HG03565 (cell line): ENCODE measurements at regions not wholly inside any gene's neighbourhood (a gene's known extent, or its start where the extent isn't known, plus 50 kb on each side); places are given as distances from the start of the nearest gene placed in this dataset.
"Not testable (repeated sequence)": the region's sequence is repeated elsewhere in the genome, so short reads cannot be mapped to it uniquely, and the experiment has no call there.

ENCODE experiments used
- ATAC-seq: cut with Tn5 transposase; IDR thresholded peaks from one replicate; pipeline ENCODE4 v1.9.1; 2021; ENCODE audit warnings: mild to moderate bottlenecking, moderate library complexity; ENCODE audit not compliant: unreplicated experiment

DNA sequence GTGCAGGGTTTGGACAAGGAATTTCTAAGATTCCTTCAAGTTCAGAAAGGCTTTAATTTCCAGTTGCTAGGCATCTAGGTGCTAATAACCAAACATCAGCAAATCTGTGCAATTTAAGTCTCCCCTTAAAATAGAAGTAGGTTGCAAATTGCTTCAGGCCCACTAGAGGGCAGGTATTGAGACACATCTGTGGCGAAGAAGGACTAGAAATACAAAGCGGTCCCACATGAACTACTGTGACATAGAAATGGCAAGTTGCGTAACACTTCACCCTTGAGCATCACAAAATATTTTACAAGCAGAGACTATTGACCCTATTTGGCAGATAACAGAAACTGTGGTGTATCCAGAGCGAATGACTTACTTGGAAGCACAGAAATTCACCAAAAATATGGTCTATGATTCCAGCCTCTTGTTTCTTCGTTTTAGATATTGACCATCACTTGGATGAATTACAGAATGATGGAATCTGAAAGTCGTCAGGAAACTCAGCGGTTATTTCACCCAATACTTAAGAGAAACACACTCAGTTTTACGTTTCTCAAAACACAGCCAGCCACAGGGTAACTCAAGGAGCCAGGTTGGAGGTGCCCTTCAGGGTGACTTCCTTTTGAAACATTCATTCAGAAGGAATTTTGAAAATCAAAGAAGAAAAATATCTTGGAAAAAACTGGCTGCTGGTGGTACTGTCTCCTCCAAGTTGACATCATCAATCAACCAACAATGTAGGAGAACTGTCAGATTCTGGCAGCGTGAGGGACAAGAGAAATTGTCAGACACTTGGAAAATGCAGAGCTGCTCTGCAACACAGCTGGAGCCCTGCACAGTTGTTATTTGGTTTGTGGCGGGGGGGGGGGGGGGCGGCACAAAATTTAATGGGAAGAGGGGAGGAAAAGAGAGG, 256.3 kb upstream of the MINDY3 start:
- ATAC-seq, result no peak

DNA sequence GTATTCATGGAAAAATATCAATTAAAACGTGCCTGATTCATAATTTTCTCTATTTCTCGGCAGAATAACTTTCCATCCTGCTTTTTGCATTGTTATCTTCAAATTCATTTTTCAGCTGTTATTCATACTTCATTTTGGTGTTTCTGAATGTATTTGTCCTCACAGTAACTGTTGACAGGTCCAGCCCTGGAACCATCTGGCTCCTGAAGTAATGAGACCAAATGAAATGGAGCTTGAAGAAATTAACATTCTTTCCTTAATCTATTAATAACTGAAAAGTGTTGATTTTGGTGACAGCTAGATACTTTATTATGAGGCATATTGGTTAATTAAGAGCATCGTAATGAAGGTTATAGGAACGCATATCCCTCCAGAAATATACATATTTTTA, 257.0 kb upstream of the MINDY3 start:
- ATAC-seq, result no peak

DNA sequence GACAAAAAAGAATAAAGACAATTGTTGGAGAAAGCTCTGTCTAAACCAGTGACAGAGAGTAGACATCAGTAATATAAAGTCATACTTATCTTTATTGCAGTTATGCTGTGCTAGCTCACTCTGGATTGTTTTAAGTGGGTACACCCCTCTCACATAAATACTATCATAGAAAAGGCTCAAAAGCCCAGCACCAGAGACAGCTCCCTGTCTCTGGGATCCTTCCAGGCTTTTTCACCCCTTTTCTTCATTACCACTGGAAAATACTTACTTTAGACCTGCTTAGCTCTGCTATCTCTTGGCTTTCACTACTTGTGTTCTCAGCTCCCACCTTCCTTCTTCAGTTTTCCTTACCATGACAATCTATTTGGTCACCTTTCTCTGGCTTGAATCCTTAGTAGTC, 259.1 kb upstream of the MINDY3 start:
- no peak for ATAC-seq

DNA sequence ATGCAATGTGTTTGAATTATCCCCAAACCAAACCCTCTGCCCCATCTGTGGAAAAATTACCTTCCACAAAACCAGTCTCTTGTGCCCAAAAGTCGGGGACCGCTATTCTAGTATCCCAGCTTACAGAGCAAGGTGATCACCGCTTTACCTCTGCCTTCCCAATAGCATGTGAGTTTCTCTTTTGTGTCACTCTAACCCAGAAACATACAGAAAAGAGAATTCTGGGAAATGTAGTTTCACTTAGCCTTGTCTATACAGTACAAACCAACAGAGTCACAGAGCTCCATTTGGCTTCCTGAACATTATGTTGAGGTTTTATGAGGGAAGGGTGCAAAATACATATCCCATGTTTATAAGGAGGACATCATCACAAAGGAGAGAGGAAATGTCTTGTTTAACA, 260.3 kb upstream of the MINDY3 start:
- ATAC-seq, result no peak

DNA sequence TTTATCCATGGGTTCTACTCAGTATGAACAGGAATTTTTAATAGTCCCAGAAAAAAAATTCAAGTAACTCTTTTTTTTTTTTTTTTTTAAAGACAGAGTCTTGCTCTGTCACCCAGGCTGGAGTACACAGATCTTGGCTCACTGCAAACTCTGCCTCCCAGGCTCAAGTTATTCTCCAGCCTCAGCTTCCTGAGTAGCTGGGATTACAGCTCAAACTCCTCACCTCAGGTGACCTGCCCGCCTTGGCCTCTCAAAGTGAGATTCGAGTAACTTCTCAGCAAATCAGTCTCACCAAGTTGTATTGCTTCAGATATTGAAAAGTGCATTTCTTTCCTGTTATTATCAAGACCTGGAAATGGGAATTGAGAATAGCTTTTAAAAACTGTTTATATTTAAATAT, 281.2 kb upstream of the MINDY3 start:
- no peak for ATAC-seq

DNA sequence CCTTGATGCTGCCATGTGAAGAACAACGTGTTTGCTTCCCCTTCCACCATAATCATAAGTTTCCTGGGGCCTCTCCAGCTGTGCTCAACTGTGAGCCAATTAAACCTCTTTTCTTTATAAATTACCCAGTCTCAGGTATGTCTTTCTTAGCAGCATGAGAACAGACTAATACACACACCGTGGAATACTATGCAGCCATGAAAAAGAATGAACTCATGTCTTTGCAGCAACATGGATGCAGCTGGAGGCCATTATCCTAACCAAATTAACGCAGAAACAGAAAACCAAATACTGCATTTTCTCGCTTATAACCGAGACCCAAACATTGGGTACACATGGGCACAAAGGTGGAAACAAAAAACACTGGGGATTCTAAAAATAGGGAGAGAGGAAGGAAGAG, 286.7 kb upstream of the MINDY3 start:
- no peak for ATAC-seq

DNA sequence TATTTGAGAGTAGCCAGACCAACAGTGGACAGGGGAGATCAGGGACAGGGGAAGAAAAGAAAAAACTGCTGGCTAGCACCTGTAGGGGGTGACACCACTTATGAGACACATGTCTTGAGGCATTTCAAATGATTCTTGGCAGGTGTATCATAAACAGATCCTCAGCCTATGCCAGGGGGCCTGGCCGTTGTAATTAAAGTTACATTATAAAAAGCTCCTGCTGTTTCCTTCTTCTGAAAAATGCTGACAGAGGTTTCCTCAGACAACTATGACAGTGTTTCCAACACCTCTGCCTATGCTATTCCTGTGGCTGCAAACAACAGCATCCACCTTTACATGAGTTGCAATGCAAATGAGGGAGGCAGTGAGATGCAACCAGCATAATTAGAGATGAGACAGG, 281.0 kb upstream of the PTER start:
- no peak for ATAC-seq

DNA sequence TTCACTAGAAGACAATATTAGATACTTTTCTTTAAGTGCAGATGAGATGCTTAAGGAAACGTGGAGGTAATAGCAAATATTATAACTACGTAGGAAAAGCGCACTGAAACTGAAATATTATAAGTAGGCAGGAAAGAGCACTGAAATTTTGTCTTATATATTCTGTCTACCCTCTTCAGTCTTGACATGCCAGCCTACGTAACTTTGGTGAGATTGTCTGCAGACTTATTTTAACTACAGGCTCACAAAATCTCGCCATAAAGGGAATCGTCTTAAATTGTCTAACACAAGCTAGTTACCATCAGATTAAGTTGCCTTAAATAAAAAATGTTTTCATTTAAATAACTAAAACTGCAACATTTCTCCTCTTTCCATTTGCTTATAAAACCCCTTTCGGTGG, 280.1 kb upstream of the PTER start:
- no peak for ATAC-seq

DNA sequence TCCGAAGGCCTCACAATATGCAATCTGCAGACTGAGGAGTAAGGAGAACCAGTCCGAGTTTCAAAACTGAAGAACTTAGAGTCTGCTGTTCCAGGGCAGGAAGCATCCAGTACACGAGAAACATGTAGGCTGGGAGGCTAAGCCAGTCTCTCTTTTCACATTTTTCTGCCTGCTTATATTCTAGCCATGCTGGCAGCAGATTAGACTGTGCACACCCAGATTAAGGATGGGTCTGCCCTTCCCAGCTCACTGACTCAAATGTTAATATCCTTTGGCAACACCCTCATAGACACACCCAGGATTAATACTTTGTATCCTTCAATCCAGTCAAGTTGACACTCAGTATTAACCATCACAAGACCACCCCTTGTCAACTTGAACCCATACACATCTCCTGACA, 271.7 kb upstream of the PTER start:
- ATAC-seq, result not testable (repeated sequence)

DNA sequence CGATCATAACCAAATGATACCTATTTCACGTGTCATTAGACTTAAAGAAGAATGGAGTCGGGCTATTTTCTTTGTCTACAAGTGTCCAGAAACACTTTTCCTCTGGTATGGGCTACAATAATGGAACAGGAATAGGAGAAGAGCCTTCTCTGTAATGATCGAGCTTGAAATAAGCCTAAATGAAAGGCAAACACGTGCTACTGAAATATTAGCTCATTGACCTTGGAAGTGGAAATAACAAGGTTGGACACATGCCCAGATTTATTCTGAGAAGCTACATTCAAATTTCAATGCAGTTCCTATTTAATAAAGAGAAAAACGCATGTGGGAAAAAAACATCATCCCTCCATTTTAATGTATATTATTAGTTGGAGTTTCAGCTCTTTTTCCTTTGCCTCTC, 254.7 kb upstream of the PTER start:
- no peak for ATAC-seq

DNA sequence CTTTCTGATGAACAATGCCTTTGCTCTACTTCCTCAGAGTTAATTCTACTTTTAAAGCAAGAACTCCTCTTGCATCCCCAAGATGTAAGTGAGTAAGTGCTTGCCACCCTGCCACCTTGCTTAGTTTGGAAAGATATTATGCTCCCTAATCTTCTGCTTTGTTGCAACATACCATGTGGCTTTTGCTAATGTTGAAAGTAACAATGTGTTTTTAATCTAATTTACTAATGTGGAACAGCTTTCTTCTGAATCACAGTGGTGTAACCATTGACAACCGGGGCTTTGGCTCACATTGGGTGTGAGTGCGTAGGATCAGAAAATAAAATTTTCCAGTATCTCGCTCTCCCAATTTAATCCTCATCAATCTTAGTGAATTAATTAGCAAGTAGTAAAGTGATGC, 254.1 kb upstream of the PTER start:
- no peak for ATAC-seq

DNA sequence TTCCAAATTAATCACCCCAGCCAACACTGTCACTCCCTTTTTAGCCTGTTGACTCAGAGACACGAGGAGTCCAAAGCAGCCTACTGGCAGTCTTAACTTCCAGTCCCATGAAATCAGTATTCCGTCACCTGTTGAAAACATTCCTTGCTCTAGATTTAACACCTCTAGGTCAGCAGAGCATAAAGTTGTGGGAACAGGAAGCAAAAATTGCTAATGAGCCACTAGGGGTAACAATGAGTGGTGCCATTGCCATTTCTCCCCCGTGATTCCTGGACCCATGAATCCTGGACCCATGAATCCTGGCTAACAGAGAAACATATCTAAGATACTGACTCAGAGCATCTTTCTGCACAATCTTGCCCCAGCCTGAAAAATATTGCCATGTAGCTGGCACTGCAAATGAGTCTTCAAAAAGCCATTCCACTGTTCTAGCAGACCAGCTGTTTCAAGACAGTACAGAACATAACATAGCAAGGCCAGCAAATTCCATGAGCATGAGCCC, 252.7 kb upstream of the PTER start:
- ATAC-seq, result no peak

DNA sequence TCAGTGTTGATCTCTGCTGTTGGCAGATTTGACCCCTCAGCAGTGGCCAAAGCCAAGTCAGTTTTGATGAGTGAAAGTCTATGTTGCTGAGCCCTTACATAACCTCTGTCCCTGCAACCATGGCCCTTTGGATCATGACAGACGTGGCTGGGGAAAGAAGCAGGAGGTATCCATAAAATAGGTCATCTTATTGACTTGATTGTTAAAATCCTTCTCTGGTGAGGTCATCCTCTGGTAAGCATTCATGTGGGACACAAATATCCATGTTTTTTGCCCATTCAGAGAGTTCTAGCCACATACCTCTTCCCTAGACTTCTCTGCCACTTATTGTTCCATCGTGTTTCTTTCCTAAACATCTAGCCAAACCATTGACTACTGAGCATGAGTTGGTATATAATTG, 251.9 kb upstream of the PTER start:
- no peak for ATAC-seq

DNA sequence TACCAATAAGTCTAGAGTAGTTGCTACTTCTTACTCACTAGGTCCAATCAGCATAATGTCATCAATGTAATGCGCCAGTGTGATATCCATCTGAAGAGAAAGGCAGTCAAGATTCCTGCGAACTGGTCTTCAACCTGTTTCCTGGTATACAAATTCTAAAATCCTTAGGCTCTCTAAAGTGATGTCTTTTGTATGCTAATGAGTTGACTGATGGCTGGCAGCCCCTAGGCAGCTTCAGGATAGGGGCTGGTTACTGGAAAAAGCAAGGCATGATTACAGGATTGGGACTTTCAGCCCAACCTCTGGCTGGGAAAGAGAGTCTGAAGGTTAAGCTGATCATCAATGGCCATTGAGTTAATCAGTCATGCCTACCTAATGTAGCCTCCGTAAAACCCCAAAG, 250.2 kb upstream of the PTER start:
- no peak for ATAC-seq

DNA sequence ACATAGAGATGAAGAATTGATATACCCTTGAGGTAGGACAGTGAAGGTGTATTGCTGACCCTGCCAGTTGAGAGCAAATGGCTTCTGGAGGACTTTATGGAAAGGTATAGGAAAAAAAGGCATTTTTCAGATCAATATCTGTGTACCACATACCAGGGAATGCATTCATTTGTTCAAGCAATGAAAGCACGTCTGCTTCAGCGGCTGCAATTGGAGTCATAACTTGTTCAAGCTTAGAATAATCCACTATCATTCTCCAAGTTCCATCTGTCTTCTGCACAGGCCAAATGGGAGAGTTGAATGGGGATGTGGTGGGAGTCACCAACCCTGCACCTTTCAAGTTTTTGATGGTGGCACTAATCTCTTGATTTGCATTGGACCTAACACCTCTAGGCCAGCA, 249.6 kb upstream of the PTER start:
- ATAC-seq, result no peak

DNA sequence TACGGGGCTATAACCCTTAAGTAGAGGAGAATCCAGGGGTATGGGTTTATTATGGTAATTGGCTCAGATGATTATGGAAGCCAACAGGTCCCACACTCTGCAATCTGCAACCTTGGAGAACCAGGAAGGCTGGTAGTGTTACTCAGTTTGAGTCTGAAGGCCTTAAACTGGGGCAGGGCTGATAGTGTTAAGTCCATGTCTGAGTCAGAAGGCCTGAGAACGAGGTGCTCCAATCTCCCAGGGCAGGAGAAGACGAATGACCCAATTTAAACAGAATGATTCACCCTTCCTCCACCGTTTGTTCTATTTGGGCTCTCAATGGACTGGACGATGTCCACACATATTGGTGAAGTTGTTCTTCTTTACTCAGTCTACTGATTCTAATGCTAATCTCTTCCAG, 244.5 kb upstream of the PTER start:
- ATAC-seq, result no peak

DNA sequence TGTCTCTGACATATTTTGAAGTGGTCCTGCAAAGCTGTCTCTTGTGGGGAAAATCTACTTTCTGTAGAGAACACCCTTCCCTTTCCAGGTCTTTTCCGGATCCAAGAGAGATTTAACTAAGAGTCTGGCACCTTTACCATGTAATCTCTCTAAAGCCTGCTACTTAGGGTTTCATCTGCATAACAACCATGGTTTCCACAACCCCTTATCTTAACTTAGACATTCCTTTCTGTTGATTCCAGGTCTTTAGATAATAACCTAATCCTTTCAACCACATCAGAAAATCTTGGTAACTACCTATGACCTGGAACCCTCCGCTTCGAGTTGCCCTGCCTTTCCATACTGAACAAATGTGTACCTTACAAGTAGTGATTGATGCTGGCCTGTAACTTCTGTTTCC, 243.6 kb upstream of the PTER start:
- ATAC-seq, result no peak

DNA sequence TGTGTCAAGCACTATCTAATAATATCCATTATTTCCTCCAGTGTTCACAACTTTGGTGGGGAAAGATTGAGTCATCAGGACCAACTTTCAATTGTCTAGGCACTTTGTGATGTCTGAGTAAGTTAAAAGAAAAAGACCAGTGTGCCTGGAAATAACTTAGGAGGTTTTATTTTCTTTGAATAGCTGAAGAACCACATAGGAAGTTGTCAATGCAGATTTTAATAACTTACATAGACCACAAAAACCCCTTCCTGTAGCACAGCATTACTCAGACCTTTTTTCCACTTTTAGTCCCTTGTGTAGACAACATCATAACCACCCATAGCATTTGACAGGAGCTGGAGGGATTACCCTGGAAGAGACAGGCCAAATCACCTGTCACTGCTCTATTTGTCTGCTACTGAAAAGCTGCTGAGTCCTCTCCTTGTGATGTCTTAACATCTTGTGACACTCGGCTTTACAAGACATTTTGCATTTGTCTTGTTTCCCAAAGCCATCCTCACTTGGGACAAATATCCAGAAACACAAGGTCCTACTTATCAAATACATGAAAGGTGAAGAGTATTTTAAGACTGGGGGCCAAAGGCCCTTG, 241.5 kb upstream of the PTER start:
- peak; percentile 98 for ATAC-seq

DNA sequence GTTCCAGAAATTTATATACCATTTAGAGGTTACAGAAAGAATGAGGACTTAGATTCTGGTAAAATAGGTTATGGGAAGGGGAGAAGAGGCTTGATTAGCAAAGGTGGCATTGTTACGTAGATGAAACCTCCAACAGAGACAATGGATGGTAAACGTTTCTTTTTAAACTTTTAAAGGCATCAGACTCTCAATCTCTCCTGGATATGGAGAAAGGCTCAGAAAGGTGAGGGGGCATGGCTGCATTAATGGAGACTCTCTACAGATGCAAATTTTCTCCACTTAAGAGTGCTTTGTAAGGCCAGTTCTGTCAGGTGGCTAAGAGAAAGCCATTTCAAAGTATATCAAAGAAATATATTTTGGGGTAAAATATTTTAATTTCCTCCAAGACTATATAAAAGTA, 240.9 kb upstream of the PTER start:
- no peak for ATAC-seq

DNA sequence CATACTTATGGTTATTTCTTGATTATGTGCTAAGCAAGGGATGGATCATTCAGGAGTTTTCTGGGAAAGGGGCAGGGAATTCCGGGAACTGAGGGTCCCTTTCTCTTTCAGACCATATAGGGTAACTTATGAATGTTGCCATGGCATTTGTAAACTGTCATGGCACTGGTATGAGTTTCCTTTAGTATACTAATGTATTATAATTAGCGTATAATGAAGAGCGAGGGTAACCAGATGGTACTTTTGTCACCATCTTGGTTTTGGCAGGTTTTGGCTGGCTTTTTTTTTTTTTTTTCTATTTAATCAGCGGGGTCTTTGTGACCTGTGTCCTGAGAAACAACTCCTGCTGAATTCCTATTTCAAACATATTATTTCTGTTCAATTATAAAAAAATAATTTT, 237.6 kb upstream of the PTER start:
- no peak for ATAC-seq

DNA sequence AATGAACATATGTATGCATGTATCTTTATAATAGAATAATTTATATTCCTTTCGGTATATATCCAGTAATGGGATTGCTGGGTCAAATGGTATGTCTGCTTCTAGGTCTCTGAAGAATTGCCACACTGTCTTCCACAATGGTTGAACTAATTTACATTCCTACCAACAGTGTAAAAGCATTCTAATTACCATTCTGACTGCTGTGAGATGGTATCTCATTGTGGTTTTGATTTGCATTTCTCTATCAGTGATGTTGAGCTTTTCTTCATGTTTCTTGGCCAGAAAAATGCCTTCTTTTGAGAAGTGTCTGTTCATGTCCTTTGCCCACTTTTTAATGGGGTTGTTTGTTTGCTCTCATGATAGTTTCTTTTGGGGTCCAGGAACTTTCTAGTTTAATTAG, 213.2 kb upstream of the PTER start:
- ATAC-seq, result not testable (repeated sequence)

DNA sequence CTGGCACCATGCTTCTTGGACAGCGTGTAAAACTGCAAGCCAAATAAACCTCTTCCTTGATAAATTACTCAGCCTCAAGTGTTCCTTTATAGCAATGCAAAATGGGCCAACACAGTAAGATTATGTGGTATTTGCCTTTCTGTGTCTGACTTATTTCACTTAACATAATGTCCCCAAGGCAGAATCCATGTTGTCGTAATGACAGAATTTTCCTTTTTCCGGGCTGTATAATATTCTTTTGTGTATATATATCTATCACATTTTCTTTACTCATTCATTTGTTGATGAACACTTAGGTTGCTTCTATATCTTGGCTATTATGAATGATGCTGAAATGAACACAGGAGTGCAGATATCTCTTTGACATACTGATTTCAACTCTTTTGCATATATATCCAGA, 209.1 kb upstream of the PTER start:
- no peak for ATAC-seq

DNA sequence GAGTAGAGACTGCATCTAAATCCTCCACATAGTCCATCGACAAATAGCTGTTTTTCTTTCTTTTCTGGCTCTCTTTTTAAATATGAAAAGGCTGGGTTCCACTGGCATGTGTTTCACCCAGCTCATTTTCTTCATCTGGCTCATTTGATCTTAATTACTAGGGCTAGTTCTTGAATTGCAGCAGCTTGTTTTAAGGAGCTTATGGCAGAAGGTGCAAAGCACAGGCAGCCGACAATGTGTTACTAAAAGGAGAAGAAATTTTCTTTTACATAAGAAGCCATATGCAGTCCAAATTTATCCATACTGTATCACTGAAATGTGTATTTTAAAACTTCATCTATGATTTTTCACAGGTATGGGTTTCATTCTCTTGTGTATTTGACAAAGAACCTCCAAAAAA, 205.6 kb upstream of the PTER start:
- ATAC-seq, result no peak
